ENCODE measurements at regions not wholly inside any gene's neighbourhood (a gene's known extent, or its start where the extent isn't known, plus 50 kb on each side); places are given as distances from the start of the nearest gene placed in this dataset.

- POLR2A ChIA-PET = no interaction called here
- Histone ChIP-seq H4K20me1 (ENCODE audit: insufficient read depth, low read length) (no peaks in the 10 kb centered on the region), H3K79me2 (ENCODE audit: insufficient read depth, low read length) (no peaks in the 10 kb centered on the region), H3K27me3 (ENCODE audit: control insufficient read depth in 1 of 2, insufficient read depth in 2 of 2, low read length in 2 of 2) (peaks cover 0 to 5% of the 10 kb centered on the region in 2 experiments; a peak in 1 of 5 replicates), H3K9me3 (ENCODE audit: low read length) (no peaks in the 10 kb centered on the region), H3K36me3 (replicated peaks in 1 of 2; ENCODE audit: control insufficient read depth in 1 of 2, insufficient read depth in 2 of 2, low read length in 2 of 2) (no peaks in the 10 kb centered on the region), H2AFZ (ENCODE audit: low read length) (no peak overlapping the region), H3K4me3 (replicated peaks in 1 of 3; ENCODE audit: insufficient read depth in 1 of 3, low read depth in 2 of 3, low read length in 3 of 3) (no peak overlapping the region), H3K9ac (ENCODE audit: insufficient read depth, low read depth, low read length) (no peak overlapping the region), H3K4me1 (ENCODE audit: insufficient read depth, low read length) (no peaks in the 10 kb centered on the region), H3K27ac (ENCODE audit: extremely low read length, insufficient read depth, low read length) (no peak overlapping the region), H3K4me2 (ENCODE audit: low read depth, low read length) (no peak overlapping the region)
- DNase-seq (ENCODE audit: low spot score) = no peak
- CTCF ChIA-PET (ENCODE audit: low intra/inter-chr PET ratio, low total read pairs) = no interaction called here
- TF ChIP-seq ATF1 (CRISPR knock-in tag; IDR thresholded peaks at IDR 0.05) (no peak), SKI (IDR thresholded peaks at IDR 0.05; ENCODE audit: partially characterized antibody) (no peak), ZBTB34 (CRISPR knock-in tag; IDR thresholded peaks at IDR 0.05) (no peak), STAG1 (CRISPR knock-in tag; IDR thresholded peaks at IDR 0.05) (peak; percentile 53), HNF1A (IDR thresholded peaks at IDR 0.05; ENCODE audit: low read depth) (no peak), HNF1A (CRISPR knock-in tag; IDR thresholded peaks at IDR 0.05; ENCODE audit: borderline replicate concordance) (no peak), CTCF (CRISPR knock-in tag; IDR thresholded peaks at IDR 0.05) (peak; percentile 36; the same call in 1 of the 2 replicates)
- no peak for FAIRE-seq
- WGBS (ENCODE audit: low lambda C conversion rate) = 52% methylated on average over 6 of the region's 6 CpGs
- intact Hi-C loops (cut with micrococcal nuclease; ENCODE audit: unreplicated experiment) (no loop called here), in situ Hi-C loops (cut with HindIII; ENCODE audit: extremely low pct_ligation_motif_present, low pct_unique_long_range_greater_than_20kb) (no loop called here)
- no TSS peak for BruUV-seq (replicated peaks)
- ATAC-seq = peak; percentile 35; the same call in 1 of the 3 replicates
These were observed 223.8 kb downstream of the TLE1 start for GRCh38 chr9:81465468-81466011.
